Jurkat, Clone E6-1 (cell line): ENCODE measurements at regions not wholly inside any gene's neighbourhood (a gene's known extent, or its start where the extent isn't known, plus 50 kb on each side); places are given as distances from the start of the nearest gene placed in this dataset.

Experiments used
- DNase-seq: peaks from one replicate; pipeline ENCODE4 v3.0.0-alpha.2; 2011; ENCODE audit warnings: low read depth, low spot score
- H3K4me3 ChIP-seq: 2 replicates; pipeline ENCODE4 v1.5.1; 2011; ENCODE audit warnings: mild to moderate bottlenecking, low read length, control low read depth, moderate library complexity

DNA sequence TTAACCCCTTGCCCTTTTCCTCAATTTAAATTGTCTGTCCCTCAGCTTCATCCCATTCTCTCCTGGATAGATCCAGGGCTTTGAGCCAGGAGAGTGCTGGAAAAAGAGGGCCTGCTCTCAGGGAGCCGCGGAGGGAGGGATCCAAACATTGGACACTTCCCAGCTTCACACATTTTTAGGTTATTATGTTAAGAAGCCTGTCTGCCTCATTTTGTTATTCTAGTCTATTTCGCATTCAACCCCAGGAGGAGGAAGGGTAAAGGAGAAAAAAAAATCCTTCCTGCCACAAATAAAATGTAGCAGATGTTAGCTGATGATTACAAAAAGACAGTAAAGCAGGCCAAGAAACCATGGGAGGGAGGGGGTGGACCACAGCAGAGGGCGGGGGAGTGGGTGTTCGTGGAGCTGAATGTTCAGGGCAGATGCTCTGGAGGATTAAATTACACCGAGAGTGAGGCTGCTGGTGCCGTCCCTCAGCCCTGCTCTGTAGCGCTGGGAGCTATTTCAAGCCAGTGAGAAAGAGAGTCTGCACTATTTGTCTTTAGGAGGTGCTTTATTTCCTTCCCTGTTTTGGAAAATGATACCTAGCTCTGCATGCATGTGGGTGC is 60.6 kb upstream of the ZFR start:
- DNase-seq = peak; percentile 90
- peak overlapping the region; percentile 34 for H3K4me3 ChIP-seq

- DNase-seq = no peak
- H3K4me3 ChIP-seq = peak overlapping the region; percentile 34
Measured at GRCh38 chr5:32504329-32504988, 59.9 kb upstream of the ZFR start.

GRCh38 chr5:32503261-32503660 is 58.7 kb upstream of the ZFR start:
- H3K4me3 ChIP-seq = no peak overlapping the region
- DNase-seq = no peak

DNA sequence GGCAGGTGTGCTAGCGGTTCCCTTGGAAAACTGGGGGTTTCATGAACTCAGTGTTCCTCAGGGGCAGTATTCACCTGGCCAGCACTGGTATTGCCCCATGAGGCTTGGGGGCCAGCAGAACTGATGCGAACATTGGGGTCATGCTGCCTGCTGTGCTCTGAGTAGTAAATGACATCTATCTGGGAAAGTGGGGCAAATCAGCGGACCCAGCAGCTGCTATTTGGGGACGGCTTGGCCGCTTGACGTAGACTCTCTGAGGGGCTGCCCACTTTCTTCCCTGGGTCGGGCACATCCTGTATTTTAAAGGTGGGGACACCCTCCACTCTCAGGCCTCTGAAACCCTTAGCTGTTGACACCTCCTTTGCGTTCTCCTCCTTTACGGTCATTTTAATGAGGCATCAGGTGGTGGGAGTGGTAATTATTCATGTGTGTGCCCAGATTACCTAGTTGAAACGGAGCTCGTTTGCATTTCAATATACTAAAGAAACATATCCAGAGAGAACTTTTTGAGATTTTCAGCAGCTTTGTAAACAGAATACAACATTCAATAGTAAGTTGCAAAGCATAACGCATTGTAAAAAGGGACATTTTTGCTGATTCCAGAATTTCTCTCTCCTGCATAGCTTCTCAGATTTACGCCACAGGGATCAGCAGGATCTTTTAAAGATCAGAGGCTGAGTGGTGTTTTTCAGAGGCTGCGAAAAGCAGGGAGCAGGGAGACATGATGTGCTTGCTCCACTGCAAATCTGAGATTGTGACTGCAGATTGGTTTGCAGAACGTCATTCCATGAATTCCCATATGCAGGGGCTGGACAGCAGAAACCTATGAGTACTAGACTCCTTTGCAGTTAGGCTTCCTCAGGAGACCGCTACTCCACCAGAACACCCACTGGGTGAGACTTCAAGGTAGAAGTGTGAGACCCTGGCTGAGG is 56.8 kb upstream of the ZFR start:
- H3K4me3 ChIP-seq = no peak overlapping the region
- no peak for DNase-seq

DNA sequence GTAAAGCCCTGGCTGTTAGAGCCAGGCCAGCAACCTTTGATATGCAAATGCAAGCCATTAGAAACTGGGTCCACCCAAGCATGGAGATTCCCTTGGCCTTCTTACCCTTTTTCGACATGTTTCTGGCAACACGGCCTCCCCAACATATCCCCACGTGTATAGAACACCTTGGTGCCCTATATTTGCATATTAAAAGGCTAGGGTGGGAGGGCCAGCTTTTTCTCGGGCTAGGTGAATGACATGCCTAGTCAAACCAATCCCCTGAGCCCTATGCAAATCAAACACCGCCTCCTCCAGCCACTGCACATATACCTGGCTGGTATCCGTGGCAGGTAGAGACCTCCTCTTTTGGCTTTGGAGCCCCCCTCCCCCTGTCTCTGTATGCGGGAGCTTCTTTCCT is 55.6 kb upstream of the ZFR start:
- no peak overlapping the region for H3K4me3 ChIP-seq

GRCh38 chr5:32499261-32499660 is 54.7 kb upstream of the ZFR start:
- no peak overlapping the region for H3K4me3 ChIP-seq
- no peak for DNase-seq

More for the DNA sequence above, 55.6 kb upstream of the ZFR start:
- DNase-seq = no peak

- no peak overlapping the region for H3K4me3 ChIP-seq
Measured at GRCh38 chr5:32498484-32498883, 53.9 kb upstream of the ZFR start.

GRCh38 chr5:32496104-32496503 is 51.6 kb upstream of the ZFR start:
- H3K4me3 ChIP-seq = no peak overlapping the region
- DNase-seq = no peak

More at GRCh38 chr5:32498484-32498883, 53.9 kb upstream of the ZFR start:
- no peak for DNase-seq

- H3K4me3 ChIP-seq = no peak overlapping the region
- DNase-seq = no peak
Measured at GRCh38 chr5:32494827-32495226, 50.3 kb upstream of the ZFR start.
